GM12878 (cell line): ENCODE measurements at regions not wholly inside any gene's neighbourhood (a gene's known extent, or its start where the extent isn't known, plus 50 kb on each side); places are given as distances from the start of the nearest gene placed in this dataset.

ENCODE experiments used
- ATF7 ChIP-seq: fragments of 450-650 bp; IDR thresholded peaks from 2 replicates; pipeline ENCODE4 v1.6.1; 2016; ENCODE audit warnings: low read depth, mild to moderate bottlenecking
- CHD1 ChIP-seq: IDR thresholded peaks from 2 replicates; pipeline ENCODE4 v1.6.1; 2012; ENCODE audit warnings: low read depth, low read length, improper control_type of control experiment
- CREB1 ChIP-seq: IDR thresholded peaks from 2 replicates; pipeline ENCODE4 v1.6.1; 2012; ENCODE audit warnings: low read depth, mild to moderate bottlenecking, inconsistent platforms
- E4F1 ChIP-seq: fragments of 450-650 bp; IDR thresholded peaks from 2 replicates; pipeline ENCODE4 v1.6.1; 2018; ENCODE audit warnings: borderline replicate concordance, mild to moderate bottlenecking; ENCODE audit not compliant: partially characterized antibody
- ELK1 ChIP-seq: IDR thresholded peaks from 2 replicates; pipeline ENCODE4 v1.6.1; 2012; ENCODE audit warnings: low read depth, low read length, improper control_type of control experiment
- ETV6 ChIP-seq, 2 experiments: fragments of 450-650 bp in 1 of 2; IDR thresholded peaks in 1 of 2; conservative IDR thresholded peaks in 1 of 2; 2 replicates each; pipeline ENCODE4 v1.6.1; 2014; ENCODE audit warnings: antibody characterized with exemption in 1 of 2, borderline replicate concordance in 1 of 2, low read depth in 1 of 2, mild to moderate bottlenecking in 1 of 2, moderate library complexity in 1 of 2
- FOS ChIP-seq: IDR thresholded peaks from 3 replicates; pipeline ENCODE4 v1.6.1; 2011; ENCODE audit warnings: borderline replicate concordance; ENCODE audit not compliant: insufficient read length; ENCODE audit errors: extremely low read depth
- FOXK2 ChIP-seq: fragments of 450-650 bp; IDR thresholded peaks from 2 replicates; pipeline ENCODE4 v1.6.1; 2017; ENCODE audit warnings: mild to moderate bottlenecking, moderate library complexity
- GABPA ChIP-seq: IDR thresholded peaks from 2 replicates; pipeline ENCODE4 v1.6.1; 2014; ENCODE audit warnings: antibody characterized with exemption, low read depth, mild to moderate bottlenecking, inconsistent platforms
- GATAD2B ChIP-seq: fragments of 450-650 bp; conservative IDR thresholded peaks from 2 replicates; pipeline ENCODE4 v1.6.1; 2017; ENCODE audit warnings: low read depth, mild to moderate bottlenecking, moderate library complexity
- HCFC1 ChIP-seq: fragments of 150-350 bp; IDR thresholded peaks from 2 replicates; pipeline ENCODE4 v1.6.1; 2014; ENCODE audit warnings: low read length
- HDAC6 ChIP-seq: fragments of 200-600 bp; sonication (generic); IDR thresholded peaks from one replicate; pipeline ENCODE4 v1.8.0; 2017; ENCODE audit warnings: antibody characterized with exemption; ENCODE audit not compliant: unreplicated experiment
- IKZF2 ChIP-seq, 2 experiments: fragments of 450-650 bp; IDR thresholded peaks; 2 replicates each; pipeline ENCODE4 v1.6.1; 2017; ENCODE audit warnings: mild to moderate bottlenecking in 2 of 2, moderate library complexity in 2 of 2
- IRF4 ChIP-seq: IDR thresholded peaks from 2 replicates; pipeline ENCODE4 v1.6.1; 2011; ENCODE audit warnings: low read depth, low read length
- NFXL1 ChIP-seq: fragments of 450-650 bp; IDR thresholded peaks from 2 replicates; pipeline ENCODE4 v1.6.1; 2017; ENCODE audit warnings: antibody characterized with exemption, mild to moderate bottlenecking, borderline replicate concordance
- NFYB ChIP-seq: IDR thresholded peaks from 2 replicates; pipeline ENCODE4 v1.6.1; 2011; ENCODE audit warnings: low read depth, mild to moderate bottlenecking, low read length, improper control_type of control experiment, moderate library complexity; ENCODE audit not compliant: insufficient read depth
- NR2C1 ChIP-seq: fragments of 450-650 bp; IDR thresholded peaks from 2 replicates; pipeline ENCODE4 v1.6.1; 2017; ENCODE audit warnings: antibody characterized with exemption, mild to moderate bottlenecking, moderate library complexity
- PBX3 ChIP-seq: IDR thresholded peaks from 2 replicates; pipeline ENCODE4 v1.6.1; 2011; ENCODE audit warnings: mild to moderate bottlenecking, low read depth, low read length, moderate library complexity; ENCODE audit not compliant: insufficient replicate concordance
- PKNOX1 ChIP-seq: fragments of 450-650 bp; IDR thresholded peaks from 2 replicates; pipeline ENCODE4 v1.6.1; 2016; ENCODE audit warnings: mild to moderate bottlenecking
- SMARCA5 ChIP-seq: fragments of 450-650 bp; IDR thresholded peaks from 2 replicates; pipeline ENCODE4 v1.6.1; 2017; ENCODE audit warnings: mild to moderate bottlenecking
- SREBF1 ChIP-seq: IDR thresholded peaks from 2 replicates; pipeline ENCODE4 v1.6.1; 2012; ENCODE audit warnings: mild to moderate bottlenecking, low read length
- TAF1 ChIP-seq: IDR thresholded peaks from 2 replicates; pipeline ENCODE4 v1.6.1; 2011; ENCODE audit warnings: mild to moderate bottlenecking, low read depth, low read length, borderline replicate concordance
- YY1 ChIP-seq: IDR thresholded peaks from 2 replicates; pipeline ENCODE4 v1.6.1; 2011; ENCODE audit warnings: low read depth, mild to moderate bottlenecking, low read length
- ZBTB33 ChIP-seq: fragments of 450-650 bp; IDR thresholded peaks from 2 replicates; pipeline ENCODE4 v1.6.1; 2017; ENCODE audit warnings: mild to moderate bottlenecking
- ZNF622 ChIP-seq: fragments of 450-650 bp; IDR thresholded peaks from 2 replicates; pipeline ENCODE4 v1.6.1; 2017; ENCODE audit warnings: mild to moderate bottlenecking, inconsistent platforms

- TF ChIP-seq YY1 = peak; percentile 99
- peak; percentile 84 for TF ChIP-seq CREB1
- TF ChIP-seq ZNF622 = no peak
- TF ChIP-seq SREBF1 = no peak
- TF ChIP-seq IRF4 = no peak
- no peak for TF ChIP-seq FOXK2
- TF ChIP-seq CHD1 = no peak
- no peak for TF ChIP-seq GATAD2B
- TF ChIP-seq TAF1 = no peak
- peak; percentile 34; the same call in 1 of the 2 replicates for TF ChIP-seq ATF7
- TF ChIP-seq ELK1 = no peak
- TF ChIP-seq ETV6 (conservative IDR thresholded peaks at IDR 0.05 in 1 of 2, IDR thresholded peaks at IDR 0.05 in 1 of 2; ENCODE audit: borderline replicate concordance in 1 of 2, low read depth in 1 of 2) = no peak
- no peak for TF ChIP-seq PBX3
- peak; percentile 87 for TF ChIP-seq NR2C1
- TF ChIP-seq E4F1 = no peak
- no peak for TF ChIP-seq HDAC6
- TF ChIP-seq GABPA = peak; percentile 91
- TF ChIP-seq HCFC1 = peak; percentile 68
- no peak for TF ChIP-seq IKZF2 (IDR thresholded peaks at IDR 0.05)
- no peak for TF ChIP-seq FOS
- no peak for TF ChIP-seq NFXL1
- TF ChIP-seq SMARCA5 = no peak
- TF ChIP-seq NFYB = no peak
- no peak for TF ChIP-seq PKNOX1
- TF ChIP-seq ZBTB33 = no peak
Measured at GRCh38 chr11:45354976-45355705, 69.0 kb upstream of the SYT13 start (continued).
